NCI-H1105 (cell line): ENCODE measurements at regions not wholly inside any gene's neighbourhood (a gene's known extent, or its start where the extent isn't known, plus 50 kb on each side); places are given as distances from the start of the nearest gene placed in this dataset.
"Not testable (repeated sequence)": the region's sequence is repeated elsewhere in the genome, so short reads cannot be mapped to it uniquely, and the experiment has no call there.

ENCODE experiments used
- DNase-seq: peaks from one replicate; lab custom pipeline; 2025; lab: John Stamatoyannopoulos, UW

DNA sequence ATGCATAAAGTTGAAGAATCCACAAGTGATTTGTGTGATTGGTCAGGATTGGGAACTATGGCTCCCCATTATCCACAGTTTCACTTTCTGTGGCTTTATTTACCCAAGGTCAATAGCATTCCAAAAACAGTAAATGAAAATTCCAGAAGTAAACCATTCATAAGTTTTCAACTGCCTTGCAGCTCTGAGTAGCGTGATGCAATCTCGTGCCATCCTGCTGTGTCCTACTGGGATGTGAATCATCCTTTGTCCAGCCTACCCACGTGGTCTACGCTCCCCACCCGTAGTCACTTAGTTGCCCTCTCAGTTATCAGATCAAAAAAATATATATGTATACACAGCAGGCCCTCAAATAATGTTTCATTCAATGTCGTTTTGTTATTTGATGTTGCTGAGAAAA lies 89.0 kb upstream of the DLGAP1 start:
- no peak for DNase-seq

DNA sequence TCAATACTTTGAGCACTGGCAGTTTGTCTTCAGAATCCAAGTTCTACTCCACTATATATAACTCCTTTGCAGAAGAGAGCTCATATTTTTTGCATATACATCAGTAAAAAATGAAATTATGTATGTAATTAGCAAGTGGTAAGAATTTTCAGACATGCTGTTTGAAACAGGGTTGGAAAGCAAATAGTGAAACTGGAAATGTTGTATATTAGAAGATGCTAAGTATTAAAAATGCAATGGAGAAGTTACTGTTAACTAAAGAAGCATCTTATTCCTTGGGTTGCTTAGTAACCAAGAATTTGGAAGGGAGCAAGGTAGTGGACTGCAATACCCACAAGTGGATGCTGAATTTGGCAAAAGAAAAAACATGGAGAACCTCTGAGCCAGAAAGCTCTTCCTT lies 88.6 kb upstream of the DLGAP1 start:
- no peak for DNase-seq

DNA sequence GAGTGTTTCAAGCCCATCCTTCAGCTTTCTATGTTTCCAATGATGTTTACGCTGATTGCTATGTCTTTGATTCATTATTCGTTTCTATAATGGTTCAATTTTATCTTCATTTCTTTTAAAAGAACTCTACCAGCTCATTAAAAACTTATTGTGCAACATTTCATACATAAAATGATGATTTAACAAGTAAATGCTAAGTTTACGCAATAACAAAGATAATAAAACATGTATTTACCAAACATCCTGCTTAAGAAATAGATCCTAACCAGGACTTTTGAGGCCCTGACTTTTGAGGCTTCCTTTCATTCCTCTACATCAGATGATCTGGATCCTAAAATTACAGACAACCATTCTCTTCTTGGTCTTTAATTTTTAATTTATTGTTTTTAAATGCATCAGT lies 86.5 kb upstream of the DLGAP1 start:
- DNase-seq: no peak

DNA sequence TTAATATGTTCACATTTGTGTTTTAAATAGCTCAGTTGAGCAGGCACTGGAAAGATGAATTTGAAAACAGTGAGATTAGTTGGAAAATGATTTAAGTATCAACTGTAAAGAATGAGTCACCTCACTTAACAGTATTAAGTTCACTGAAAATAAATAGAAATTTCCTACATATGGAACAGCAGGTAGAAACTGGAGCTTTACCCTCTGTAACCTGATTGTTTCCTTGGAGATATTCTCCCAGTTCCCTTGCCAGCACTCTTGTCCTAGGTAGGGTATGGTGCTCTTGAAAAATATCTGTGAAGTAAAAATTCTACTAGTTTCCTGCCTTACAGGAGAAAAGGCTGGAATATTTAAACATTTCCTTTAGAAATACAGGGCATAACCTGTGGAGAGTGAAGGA lies 81.3 kb upstream of the DLGAP1 start:
- no peak for DNase-seq

DNA sequence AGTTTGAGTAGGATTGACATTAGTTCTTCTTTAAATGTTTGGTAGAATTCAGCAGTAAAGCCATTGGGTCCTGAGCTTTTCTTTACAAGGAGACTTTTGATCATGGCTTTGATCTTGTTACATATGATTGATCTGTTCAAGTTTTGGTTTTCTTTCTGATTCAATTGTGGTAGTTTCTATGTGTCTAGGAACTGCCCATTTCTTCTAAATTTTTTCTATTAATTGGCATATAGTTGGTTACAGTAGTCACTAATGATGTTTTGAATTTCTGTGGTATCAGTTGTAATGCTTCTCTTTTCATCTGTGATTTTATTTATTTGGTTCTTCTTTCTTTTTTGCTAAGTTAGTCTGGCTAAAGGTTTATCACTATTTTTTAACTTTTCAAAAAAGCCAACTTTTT lies 73.3 kb upstream of the DLGAP1 start:
- DNase-seq: no peak

DNA sequence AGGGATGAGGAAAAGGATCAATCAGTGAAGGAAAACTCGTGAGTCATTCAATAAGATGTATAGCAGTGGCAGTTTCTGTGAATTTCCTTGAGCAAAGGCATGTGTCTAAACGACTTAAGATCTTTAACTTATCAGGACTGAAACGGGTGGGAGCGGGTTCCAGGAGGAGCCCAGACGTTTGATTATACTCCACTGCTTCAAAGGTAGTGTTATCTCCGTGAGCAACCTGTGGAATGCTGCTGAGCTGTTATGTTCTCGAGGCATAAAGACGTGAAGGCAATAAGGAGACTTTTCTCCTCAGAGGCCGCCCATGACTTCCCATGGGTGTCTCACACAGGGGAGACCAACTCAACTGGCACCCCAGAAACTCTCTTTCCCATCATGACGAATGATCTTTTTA lies 72.7 kb upstream of the DLGAP1 start:
- not testable (repeated sequence) for DNase-seq

DNA sequence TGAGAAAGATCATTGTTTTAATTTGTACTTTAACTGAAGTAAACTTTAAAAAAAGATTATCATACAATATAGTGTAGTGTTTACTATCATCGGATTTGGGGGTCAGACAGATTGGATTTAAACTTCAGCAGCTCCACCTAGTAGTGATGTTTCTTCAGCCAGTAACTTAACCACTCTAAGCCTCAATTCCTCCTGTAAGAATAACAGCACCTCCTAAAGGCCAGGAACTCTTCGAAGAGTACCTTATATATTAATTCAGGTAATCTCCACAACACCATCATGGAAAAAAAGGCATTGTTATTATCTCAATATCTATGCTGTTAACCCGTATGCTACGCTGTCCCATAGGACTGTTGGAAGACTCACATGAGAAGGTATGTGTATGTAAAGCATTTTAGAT lies 69.0 kb upstream of the DLGAP1 start:
- no peak for DNase-seq

DNA sequence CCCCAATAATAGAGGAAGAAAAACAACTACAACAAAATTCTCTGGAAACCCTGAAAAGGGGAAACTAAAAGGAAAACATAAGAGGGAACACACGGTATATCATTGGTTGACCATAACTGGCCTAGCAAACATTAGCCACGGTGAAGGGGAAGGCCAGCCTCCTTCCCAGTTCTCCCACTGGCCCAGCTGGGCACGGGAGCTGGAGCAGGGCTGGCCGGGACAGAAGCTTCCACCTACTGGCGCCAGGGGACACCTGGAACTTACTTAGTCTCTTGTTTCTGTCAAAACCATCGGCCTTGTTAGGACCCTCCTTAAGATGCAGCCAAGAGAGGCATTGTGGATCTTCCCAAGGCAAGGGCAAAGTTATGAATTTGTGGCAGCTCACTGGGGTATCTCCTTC lies 56.1 kb upstream of the DLGAP1 start:
- no peak for DNase-seq

DNA sequence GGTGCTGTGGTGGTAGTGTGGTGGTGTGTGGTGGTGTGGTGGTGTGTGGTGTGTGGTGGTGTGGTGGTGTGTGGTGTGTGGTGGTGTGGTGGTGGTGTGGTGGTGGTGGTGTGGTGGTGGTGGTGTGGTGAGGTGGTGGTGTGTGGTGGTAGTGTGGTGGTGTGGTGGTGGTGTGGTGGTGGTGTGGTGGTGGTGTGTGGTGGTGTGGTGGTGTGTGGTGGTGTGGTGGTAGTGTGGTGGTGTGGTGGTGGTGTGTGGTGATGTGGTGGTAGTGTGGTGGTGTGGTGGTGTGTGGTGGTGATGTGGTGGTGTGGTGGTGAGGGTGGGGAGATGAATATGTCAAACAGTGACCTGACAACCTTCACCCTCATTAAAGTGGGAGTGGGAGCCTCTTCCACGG lies 55.6 kb upstream of the DLGAP1 start:
- no peak for DNase-seq

DNA sequence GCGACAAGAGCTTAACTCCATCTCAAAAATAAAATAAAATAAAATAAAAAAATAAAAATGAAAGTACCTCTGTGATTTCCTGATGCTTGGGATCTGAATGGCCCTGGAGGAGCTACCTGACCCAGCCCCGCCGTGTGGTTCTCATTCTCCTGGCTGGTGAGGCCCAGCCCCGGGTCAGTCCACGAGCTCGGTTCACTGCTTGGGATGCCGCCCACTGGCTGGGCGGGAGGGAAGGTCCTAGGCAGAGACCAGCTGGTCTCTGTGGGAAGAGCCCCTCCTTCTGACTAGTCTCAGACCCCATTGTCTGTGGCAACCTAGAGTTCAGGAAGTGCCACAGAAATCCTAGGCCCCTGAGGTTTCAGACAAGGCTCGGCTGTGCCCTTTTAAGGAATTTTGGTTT lies 55.1 kb upstream of the DLGAP1 start:
- DNase-seq: no peak
